Endothelial cell of umbilical vein (primary cell): ENCODE measurements at regions not wholly inside any gene's neighbourhood (a gene's known extent, or its start where the extent isn't known, plus 50 kb on each side); places are given as distances from the start of the nearest gene placed in this dataset.

ENCODE experiments used
- CTCF ChIP-seq, 2 donors: IDR thresholded peaks; 1 replicate in 1 of 2; 2 replicates in 1 of 2; pipeline ENCODE4 v1.5.1; 2011; ENCODE audit warnings: low read length in 2 of 2, mild to moderate bottlenecking in 2 of 2, moderate library complexity in 2 of 2, control low read depth in 1 of 2, inconsistent platforms in 1 of 2, low read depth in 1 of 2; ENCODE audit not compliant: insufficient read depth in 1 of 2; ENCODE audit errors: extremely low read depth in 1 of 2
- EZH2 ChIP-seq: IDR thresholded peaks from 2 replicates; pipeline ENCODE4 v1.6.1; 2012; ENCODE audit warnings: borderline replicate concordance, low read depth, mild to moderate bottlenecking, moderate library complexity, low read length, inconsistent platforms; ENCODE audit not compliant: severe bottlenecking
- MAX ChIP-seq: IDR thresholded peaks from 2 replicates; pipeline ENCODE4 v1.6.1; 2011; ENCODE audit not compliant: insufficient read depth, insufficient read length
- POLR2A ChIP-seq: IDR thresholded peaks from 2 replicates; pipeline ENCODE4 v1.6.1; 2012; ENCODE audit warnings: low read depth, mild to moderate bottlenecking, control low read depth, low read length

GRCh38 chr4:12445711-12446235, 1017.1 kb upstream of the HS3ST1 start:
- TF ChIP-seq POLR2A = no peak
- TF ChIP-seq CTCF (IDR thresholded peaks at IDR 0.05; ENCODE audit: extremely low read depth in 1 of 2, insufficient read depth in 1 of 2, low read depth in 1 of 2, low read length in 2 of 2) = no peak
- TF ChIP-seq MAX = no peak
- TF ChIP-seq EZH2 = no peak
